GM18909 (cell line): ENCODE measurements at regions not wholly inside any gene's neighbourhood (a gene's known extent, or its start where the extent isn't known, plus 50 kb on each side); places are given as distances from the start of the nearest gene placed in this dataset.
"Not testable (repeated sequence)": the region's sequence is repeated elsewhere in the genome, so short reads cannot be mapped to it uniquely, and the experiment has no call there.

Source experiments
- ATAC-seq: cut with Tn5 transposase; IDR thresholded peaks from one replicate; pipeline ENCODE4 v1.9.1; 2021; ENCODE audit warnings: mild to moderate bottlenecking; ENCODE audit not compliant: unreplicated experiment, poor library complexity

GRCh38 chr2:439077-439476 lies 151.2 kb upstream of the ALKAL2 start:
- ATAC-seq = no peak

GRCh38 chr2:437756-438393 lies 150.0 kb upstream of the ALKAL2 start:
- peak; percentile 97 for ATAC-seq

- ATAC-seq = no peak
Observed at GRCh38 chr2:437180-437579, 149.3 kb upstream of the ALKAL2 start.

- ATAC-seq = no peak
Observed at GRCh38 chr2:436205-436604, 148.3 kb upstream of the ALKAL2 start.

GRCh38 chr2:434625-435024 lies 146.7 kb upstream of the ALKAL2 start:
- ATAC-seq = no peak

- ATAC-seq = no peak
Observed at GRCh38 chr2:433216-433615, 145.3 kb upstream of the ALKAL2 start.

- ATAC-seq = no peak
Observed at GRCh38 chr2:430291-431040, 142.6 kb upstream of the ALKAL2 start.

GRCh38 chr2:429575-430254 lies 141.8 kb upstream of the ALKAL2 start:
- ATAC-seq = peak; percentile 42

GRCh38 chr2:429142-429541 lies 141.3 kb upstream of the ALKAL2 start:
- no peak for ATAC-seq

- no peak for ATAC-seq
Observed at GRCh38 chr2:428591-428990, 140.7 kb upstream of the ALKAL2 start.

GRCh38 chr2:426696-427095 lies 138.8 kb upstream of the ALKAL2 start:
- ATAC-seq = not testable (repeated sequence)

GRCh38 chr2:425947-426346 lies 138.1 kb upstream of the ALKAL2 start:
- no peak for ATAC-seq

- no peak for ATAC-seq
Observed at GRCh38 chr2:425243-425642, 137.4 kb upstream of the ALKAL2 start.

- ATAC-seq = no peak
Observed at GRCh38 chr2:424306-425171, 136.6 kb upstream of the ALKAL2 start.

- no peak for ATAC-seq
Observed at GRCh38 chr2:423479-423878, 135.6 kb upstream of the ALKAL2 start.

- ATAC-seq = no peak
Observed at GRCh38 chr2:422676-423435, 135.0 kb upstream of the ALKAL2 start.

- no peak for ATAC-seq
Observed at GRCh38 chr2:421406-421805, 133.5 kb upstream of the ALKAL2 start.

- no peak for ATAC-seq
Observed at GRCh38 chr2:419687-420317, 131.9 kb upstream of the ALKAL2 start.

- no peak for ATAC-seq
Observed at GRCh38 chr2:417662-418061, 129.8 kb upstream of the ALKAL2 start.
